GM19351 (cell line): ENCODE measurements at regions not wholly inside any gene's neighbourhood (a gene's known extent, or its start where the extent isn't known, plus 50 kb on each side); places are given as distances from the start of the nearest gene placed in this dataset.

ENCODE experiments used
- ATAC-seq: cut with Tn5 transposase; IDR thresholded peaks from one replicate; pipeline ENCODE4 v1.9.1; 2021; ENCODE audit warnings: mild to moderate bottlenecking, moderate library complexity; ENCODE audit not compliant: unreplicated experiment

- no peak for ATAC-seq
These were observed 54.3 kb downstream of the FAM241B start for GRCh38 chr10:69684020-69684980.

DNA sequence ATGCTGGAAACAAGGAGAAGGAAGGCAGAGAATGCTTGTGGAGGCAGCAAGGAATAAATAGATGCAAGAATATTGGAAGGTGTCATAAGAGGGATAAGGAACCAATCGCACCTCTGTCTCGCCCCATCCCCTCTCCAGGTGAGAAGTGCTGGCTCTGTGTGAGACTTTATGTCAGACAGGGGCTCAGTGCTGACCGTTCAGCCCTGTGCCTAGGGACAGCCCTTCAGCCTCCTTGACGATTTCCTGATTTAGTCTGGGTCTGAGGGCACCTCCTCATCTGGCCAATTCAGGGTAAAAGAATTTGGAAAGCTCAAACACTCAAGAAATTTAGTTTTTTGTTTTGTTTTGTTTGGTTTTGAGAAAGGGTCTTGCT lies 54.9 kb downstream of the FAM241B start:
- ATAC-seq = no peak

GRCh38 chr10:69685426-69685801 lies 55.4 kb downstream of the FAM241B start:
- ATAC-seq = no peak

DNA sequence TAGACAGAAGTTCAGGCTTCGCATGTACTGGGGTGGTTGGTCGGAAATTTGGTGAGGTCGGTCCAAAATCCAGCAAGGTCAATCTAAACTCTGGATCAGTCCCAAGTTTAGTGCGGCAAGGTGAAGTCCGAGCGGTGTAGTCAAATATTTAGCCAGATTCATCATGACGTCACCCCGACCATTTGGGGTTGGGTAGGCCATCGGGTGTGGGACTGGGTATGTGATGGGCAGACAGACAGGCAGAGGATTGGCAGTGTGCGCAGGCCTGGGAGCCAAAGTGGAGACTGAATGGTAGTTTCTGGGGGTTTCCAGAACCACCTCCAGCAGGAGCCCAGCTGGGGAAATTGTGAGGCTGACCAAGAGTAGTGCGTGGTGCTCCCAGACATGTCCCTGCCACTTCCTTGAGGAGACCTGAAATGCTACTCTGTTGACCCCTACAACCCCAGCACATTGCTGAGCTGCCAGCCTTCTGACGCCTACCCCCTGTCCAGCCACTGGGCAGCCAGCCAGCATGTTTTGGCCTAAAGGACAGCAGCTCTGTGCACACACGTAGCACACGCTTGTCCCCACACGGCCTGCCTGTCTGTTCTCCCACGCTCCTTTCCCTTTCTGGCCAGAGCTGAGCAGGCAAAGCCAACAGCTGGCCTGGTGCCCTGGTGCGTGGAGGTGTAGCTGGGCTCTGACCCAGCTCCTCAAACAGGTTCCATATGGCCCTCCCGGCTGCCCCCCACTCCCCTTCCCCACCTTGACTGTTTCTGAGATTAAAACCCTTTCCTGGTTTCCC lies 55.9 kb downstream of the FAM241B start:
- no peak for ATAC-seq

DNA sequence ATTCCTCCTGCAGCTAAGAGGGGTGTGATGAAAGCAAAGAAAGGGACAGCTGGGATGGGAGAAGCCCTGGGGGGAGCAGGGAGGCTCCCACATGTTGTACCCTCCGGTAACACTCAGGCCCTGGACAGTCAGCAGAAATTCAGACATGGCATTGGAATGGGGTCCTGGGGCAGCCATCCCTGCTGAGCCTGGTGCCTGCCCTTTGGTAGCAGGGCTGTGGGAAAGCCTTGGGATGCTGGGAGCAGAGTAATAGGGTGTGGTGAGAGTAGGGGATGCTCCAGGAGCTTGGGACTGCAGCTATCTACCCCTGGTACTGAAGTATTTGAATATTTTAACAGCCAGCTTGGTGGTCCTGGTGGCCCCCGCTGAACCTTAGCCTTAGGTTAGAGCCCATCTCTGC lies 56.8 kb downstream of the FAM241B start:
- ATAC-seq = no peak

GRCh38 chr10:69687426-69687825 lies 57.4 kb downstream of the FAM241B start:
- no peak for ATAC-seq

- no peak for ATAC-seq
These were observed 62.2 kb downstream of the FAM241B start for GRCh38 chr10:69692267-69692666.

DNA sequence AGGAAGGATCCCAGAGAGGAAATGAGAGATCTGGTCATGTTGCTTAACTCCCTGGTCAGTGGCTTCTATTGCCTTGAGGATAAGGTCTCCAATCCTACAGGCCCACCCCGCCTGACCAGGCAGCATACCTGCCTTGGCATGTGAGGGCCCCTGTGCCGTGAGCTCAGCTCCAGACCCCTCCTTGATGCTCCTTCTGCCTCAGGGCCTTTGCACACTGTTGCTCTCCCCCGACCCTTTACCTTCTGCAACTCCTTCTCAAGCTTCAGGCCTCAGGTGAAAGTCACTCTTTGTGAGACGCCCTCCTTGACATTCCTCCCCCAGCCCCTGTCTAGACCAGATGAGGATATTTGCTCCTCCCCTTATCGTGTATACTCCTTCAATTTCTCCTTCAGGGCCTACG lies 62.8 kb downstream of the FAM241B start:
- no peak for ATAC-seq

DNA sequence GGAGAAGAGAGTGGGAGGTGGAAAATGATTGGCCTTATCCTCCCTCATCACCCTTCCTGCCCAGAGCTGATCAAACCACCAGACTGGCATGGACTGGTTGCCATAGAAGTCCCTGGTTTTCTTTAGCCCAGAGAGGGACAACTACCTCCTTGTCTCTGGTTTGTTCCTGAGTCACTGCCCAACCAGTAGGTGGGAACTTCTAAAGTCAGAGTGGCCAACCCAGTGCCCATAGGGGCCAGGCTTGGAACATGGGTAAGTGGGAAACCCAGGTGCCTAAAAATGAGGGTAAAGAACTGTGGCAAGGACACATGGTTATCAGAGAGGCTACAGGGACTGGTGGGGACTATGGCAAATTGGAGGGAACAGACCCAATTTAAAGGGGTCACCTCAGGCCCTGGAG lies 63.8 kb downstream of the FAM241B start:
- ATAC-seq = no peak

DNA sequence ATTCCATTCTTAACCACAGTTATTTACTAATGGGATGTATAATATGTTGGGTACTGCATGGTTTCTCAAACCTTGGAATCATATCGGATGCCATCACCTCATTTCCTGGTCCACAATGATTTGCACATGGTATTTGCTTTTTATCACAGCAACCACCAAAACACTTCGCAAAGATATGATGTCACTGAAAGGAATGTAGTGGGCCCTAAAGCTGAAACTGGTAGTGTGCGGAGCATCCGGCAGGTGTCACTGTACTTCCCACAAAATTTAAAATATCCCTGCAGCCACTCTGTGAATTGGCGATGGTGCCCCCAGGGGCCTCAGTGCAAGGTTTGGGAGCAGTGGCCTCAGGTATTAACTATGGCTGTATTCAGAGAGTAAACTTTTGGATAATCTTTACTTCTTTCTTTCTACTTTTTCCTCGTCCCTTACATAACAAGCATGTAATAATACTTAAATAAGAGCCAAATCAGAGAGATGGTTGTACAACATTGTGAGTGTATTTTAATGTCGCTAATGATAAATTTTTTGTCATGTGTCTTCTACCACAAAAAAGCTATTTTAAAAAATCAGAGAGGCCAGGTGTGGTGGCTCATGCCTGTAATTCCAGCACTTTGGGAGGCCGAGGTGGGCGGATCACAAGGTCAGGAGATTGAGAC lies 66.2 kb downstream of the FAM241B start:
- no peak for ATAC-seq

GRCh38 chr10:69697006-69697405 lies 67.0 kb downstream of the FAM241B start:
- no peak for ATAC-seq

GRCh38 chr10:69703256-69703655 lies 73.2 kb downstream of the FAM241B start:
- ATAC-seq = no peak

GRCh38 chr10:69703766-69704630 lies 74.0 kb downstream of the FAM241B start:
- no peak for ATAC-seq

DNA sequence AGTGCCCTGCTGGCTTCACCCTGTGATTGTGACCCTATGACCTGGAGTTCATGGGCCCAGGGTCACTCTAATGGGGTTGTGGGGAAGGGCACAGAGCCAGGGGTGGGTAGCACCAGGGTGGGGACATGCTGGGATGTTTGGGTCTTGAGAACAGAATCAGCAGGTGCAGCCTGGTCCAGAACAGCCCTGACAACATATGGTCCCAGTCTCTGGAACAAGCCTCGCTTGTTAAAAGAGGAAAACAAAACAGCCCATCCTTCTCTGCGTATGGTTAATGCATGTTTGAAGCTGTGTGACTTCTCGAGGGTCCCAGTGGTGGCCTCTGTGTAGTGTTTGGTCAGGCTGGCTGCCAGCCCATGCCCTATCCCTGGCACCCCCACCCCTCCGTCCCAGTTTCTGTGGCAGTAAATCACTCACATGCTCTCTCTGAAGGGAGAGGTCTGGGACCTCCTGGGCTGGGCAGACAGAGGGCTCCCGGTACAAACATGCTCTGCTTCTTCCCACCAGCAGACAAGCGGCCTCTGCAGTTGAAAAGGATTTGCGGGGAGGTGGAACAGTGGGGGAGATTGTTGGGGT lies 79.4 kb downstream of the FAM241B start:
- ATAC-seq = no peak

DNA sequence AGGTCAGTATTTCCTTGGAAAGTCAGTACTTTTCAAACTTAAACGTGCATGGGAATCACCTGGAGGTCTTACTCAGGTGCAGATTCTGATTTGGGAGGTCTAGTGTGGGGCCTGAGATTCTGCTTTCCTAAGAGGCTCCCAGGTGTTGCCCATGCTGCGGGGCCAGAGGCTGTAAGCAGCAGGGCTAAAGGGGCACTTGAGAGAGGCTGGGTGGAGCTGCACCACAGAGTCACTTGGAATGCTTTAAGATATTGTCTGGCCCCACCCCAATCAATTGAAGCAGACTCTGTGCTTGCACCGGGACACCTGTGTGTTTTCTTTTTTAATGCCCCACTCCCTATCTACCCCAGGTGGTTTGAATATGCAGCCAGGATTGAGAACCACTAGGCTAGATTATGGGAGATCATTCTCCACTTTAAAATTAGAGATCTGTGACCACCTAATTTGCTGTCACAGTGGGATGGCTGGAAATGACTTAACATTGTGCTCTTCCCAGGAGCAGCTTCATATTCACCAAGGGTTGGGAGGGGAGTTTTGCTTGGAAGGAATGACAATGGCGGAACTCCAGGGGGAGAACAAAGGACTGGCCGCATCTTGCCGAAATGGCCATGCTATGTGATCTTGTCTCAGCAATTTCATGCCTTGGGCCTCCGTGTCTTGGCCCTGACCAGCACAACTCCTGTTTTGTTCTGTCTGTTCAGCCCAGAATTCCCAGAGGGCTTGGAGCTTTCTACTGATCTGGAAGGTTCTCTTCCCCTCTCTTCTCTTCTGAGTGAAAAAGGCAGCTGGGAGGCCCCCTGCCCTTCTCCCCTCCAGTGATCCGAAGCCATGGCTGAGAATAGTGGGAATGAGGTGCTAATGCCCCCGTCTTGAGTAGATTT lies 80.2 kb downstream of the FAM241B start:
- no peak for ATAC-seq

DNA sequence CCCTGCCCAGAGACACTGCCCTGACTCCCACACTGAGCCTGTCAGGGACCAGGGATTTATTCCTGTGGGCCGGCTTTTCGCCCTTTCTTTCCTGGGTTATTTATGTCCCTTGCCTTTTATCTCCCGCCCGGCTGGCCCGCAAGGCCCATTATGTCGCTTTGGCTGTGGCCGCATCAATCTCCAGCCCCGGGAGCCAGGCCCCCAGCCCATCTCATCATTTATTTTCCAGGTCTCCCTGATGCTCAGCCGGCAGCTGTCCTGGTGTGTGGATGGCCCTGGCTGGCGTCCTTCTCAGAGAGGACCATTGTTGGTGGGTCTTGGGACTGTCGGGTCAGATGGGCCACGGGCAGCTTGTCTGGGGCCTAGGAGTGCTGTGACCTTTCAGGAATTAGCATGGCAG lies 82.3 kb downstream of the FAM241B start:
- no peak for ATAC-seq

- no peak for ATAC-seq
These were observed 84.5 kb downstream of the FAM241B start for GRCh38 chr10:69714572-69714971.

- no peak for ATAC-seq
These were observed 85.3 kb downstream of the FAM241B start for GRCh38 chr10:69715156-69715898.
